Calu3 (cell line): ENCODE measurements at regions not wholly inside any gene's neighbourhood (a gene's known extent, or its start where the extent isn't known, plus 50 kb on each side); places are given as distances from the start of the nearest gene placed in this dataset.

ENCODE experiments used
- BruUV-seq: library from RNA; stranded (reverse); fragments of 400-500 nt; replicated peaks from 2 replicates; lab custom pipeline; 2021; lab: Mats Ljungman, UMichigan
- CTCF ChIA-PET: fragments of 300-600 bp; sonication (Branson Sonifier 250); formaldehyde crosslinking; loops from one replicate; lab custom pipeline; 2022; ENCODE audit warnings: antibody characterized with exemption; lab: Charles Lee
- DNase-seq: peaks from one replicate; pipeline ENCODE4 v3.0.0; 2022
- H3K27ac Mint-ChIP-seq: one replicate; pipeline ENCODE4 v1.8.0; 2022; ENCODE audit warnings: mixed read lengths; ENCODE audit not compliant: unreplicated experiment
- H3K27me3 Mint-ChIP-seq: one replicate; pipeline ENCODE4 v1.8.0; 2022; ENCODE audit warnings: mixed read lengths; ENCODE audit not compliant: unreplicated experiment
- H3K36me3 Mint-ChIP-seq: one replicate; pipeline ENCODE4 v1.8.0; 2022; ENCODE audit warnings: mild to moderate bottlenecking, moderate library complexity, mixed read lengths; ENCODE audit not compliant: insufficient read depth, unreplicated experiment
- H3K4me1 Mint-ChIP-seq: one replicate; pipeline ENCODE4 v1.8.0; 2022; ENCODE audit warnings: mild to moderate bottlenecking, low read depth, mixed read lengths; ENCODE audit not compliant: unreplicated experiment
- H3K4me3 Mint-ChIP-seq: one replicate; pipeline ENCODE4 v1.8.0; 2022; ENCODE audit warnings: mild to moderate bottlenecking, low read depth, moderate library complexity, mixed read lengths; ENCODE audit not compliant: unreplicated experiment
- H3K9me3 Mint-ChIP-seq: one replicate; pipeline ENCODE4 v1.8.0; 2022; ENCODE audit warnings: low read depth, mixed read lengths; ENCODE audit not compliant: unreplicated experiment
- intact Hi-C: fragments of 100-400 bp; cut with micrococcal nuclease; formaldehyde crosslinking; loops from one replicate; pipeline ENCODE4 v1.10.0; 2022; ENCODE audit not compliant: unreplicated experiment
- TF ChIP-seq, protein P1 (sequence below): fragments of 200-600 bp; IDR thresholded peaks from one replicate; pipeline ENCODE4 v1.8.0; 2022; ENCODE audit warnings: antibody characterized with exemption; ENCODE audit not compliant: unreplicated experiment

DNA sequence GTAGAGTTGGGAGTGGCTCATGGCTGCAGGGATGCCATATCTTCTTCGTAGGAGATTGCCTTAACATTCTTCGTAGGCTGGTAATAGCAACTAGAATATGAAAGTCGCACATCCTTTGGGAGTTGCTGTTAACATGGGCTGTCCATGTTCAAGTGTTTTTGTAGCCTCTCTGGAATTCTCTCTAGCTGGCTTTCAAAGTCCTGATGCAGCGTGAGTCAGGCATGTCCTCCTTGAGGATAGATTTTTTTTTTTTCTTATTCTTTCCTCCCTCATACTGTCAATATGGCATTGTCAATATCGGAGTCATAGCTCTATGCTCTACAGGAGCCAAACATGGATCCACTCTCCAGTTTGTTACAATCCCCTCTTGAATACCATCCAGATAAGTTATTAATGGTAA, 494.8 kb upstream of the WWC1 start:
- no peaks in the 10 kb centered on the region for H3K27me3 Mint-ChIP-seq
- CTCF ChIA-PET: no interaction called here
- H3K4me1 Mint-ChIP-seq: no peaks in the 10 kb centered on the region
- no peaks in the 10 kb centered on the region for H3K36me3 Mint-ChIP-seq
- no peak overlapping the region for H3K4me3 Mint-ChIP-seq
- TF ChIP-seq, protein P1, sequence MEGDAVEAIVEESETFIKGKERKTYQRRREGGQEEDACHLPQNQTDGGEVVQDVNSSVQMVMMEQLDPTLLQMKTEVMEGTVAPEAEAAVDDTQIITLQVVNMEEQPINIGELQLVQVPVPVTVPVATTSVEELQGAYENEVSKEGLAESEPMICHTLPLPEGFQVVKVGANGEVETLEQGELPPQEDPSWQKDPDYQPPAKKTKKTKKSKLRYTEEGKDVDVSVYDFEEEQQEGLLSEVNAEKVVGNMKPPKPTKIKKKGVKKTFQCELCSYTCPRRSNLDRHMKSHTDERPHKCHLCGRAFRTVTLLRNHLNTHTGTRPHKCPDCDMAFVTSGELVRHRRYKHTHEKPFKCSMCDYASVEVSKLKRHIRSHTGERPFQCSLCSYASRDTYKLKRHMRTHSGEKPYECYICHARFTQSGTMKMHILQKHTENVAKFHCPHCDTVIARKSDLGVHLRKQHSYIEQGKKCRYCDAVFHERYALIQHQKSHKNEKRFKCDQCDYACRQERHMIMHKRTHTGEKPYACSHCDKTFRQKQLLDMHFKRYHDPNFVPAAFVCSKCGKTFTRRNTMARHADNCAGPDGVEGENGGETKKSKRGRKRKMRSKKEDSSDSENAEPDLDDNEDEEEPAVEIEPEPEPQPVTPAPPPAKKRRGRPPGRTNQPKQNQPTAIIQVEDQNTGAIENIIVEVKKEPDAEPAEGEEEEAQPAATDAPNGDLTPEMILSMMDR: no peak
- no peaks in the 10 kb centered on the region for H3K9me3 Mint-ChIP-seq
- no peak overlapping the region for H3K27ac Mint-ChIP-seq
- no peak for DNase-seq
- BruUV-seq: no TSS peak
- intact Hi-C loops: no loop called here

DNA sequence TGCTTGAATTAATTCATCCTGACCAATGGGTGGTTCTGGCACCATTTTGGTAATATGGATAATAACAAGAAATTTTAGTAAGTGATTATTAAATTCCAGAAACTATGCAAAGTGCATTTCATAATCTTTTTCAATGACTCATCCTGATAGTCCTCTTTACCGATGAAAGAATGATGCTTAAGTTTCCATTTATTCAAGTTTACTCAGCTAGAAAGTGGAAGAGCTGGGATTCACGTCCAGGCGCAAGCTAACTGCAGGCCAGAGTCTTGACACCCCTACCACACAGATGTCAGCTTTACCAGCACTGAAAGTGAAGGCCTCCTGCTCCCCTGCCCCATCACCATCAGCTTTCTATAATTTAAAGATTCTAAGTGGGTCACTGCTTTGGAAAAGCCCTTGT, 493.5 kb upstream of the WWC1 start:
- Mint-ChIP-seq H3K4me1 (peaks cover 7% of the 10 kb centered on the region), H3K36me3 (no peaks in the 10 kb centered on the region), H3K4me3 (no peak overlapping the region), H3K27ac (no peak overlapping the region), H3K9me3 (no peaks in the 10 kb centered on the region), H3K27me3 (no peaks in the 10 kb centered on the region)
- DNase-seq: no peak
- CTCF ChIA-PET: no interaction called here
- intact Hi-C loops: no loop called here
- TF ChIP-seq, protein P1: no peak
- BruUV-seq: no TSS peak

DNA sequence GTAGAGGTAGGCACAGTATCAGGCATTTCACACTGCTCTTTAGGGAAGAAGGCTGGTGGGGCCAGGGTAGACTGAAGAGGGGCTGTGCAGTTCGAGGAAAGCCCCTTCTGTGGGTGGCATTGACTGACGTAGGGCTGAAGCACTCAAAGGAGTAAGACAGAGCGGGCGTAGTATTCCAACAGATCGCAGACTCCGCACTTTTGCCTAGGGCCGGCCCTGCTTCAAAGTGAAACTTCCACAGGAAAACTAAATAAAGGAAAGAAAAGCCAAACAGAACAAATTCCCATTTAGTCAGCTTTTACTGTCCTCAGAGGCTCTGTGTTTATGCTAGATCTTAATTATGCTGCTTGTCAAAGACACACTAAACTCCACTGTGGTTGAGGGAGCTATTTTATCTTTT, 493.0 kb upstream of the WWC1 start:
- TF ChIP-seq, protein P1: no peak

DNA sequence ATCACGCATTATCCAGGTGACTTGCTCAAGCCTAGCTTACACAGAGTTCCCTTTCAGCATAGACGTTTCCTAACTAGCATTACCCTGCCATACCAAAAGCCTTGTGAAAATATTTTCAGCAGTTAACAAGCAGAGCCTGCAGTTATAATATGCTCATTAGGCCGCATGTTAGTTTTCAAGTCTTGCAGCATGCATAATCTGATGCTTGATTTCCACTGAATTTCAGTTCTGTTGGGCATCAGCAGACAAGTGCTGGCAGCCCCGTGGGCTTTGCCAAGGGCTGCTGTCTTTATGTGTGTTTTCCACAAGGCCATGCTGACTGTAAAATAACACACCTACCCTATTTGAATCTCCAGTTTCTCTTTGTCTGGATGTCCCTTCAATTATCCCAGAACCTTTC, 491.0 kb upstream of the WWC1 start:
- BruUV-seq: no TSS peak
- Mint-ChIP-seq H3K27ac (no peak overlapping the region), H3K27me3 (no peaks in the 10 kb centered on the region), H3K36me3 (no peaks in the 10 kb centered on the region), H3K4me1 (peaks cover 8% of the 10 kb centered on the region), H3K4me3 (no peak overlapping the region), H3K9me3 (no peaks in the 10 kb centered on the region)
- TF ChIP-seq, protein P1: no peak
- intact Hi-C loops: no loop called here
- DNase-seq: no peak
- CTCF ChIA-PET: interaction anchor here (0.6 kb wide), 1 partner anchor 230 kb away, joined by 4 read pairs; no protein-coding TSS in a partner anchor

More for the DNA sequence above, 493.0 kb upstream of the WWC1 start:
- BruUV-seq: no TSS peak
- Mint-ChIP-seq H3K27me3 (no peaks in the 10 kb centered on the region), H3K4me1 (peaks cover 8% of the 10 kb centered on the region), H3K36me3 (no peaks in the 10 kb centered on the region), H3K4me3 (no peak overlapping the region), H3K27ac (no peak overlapping the region), H3K9me3 (no peaks in the 10 kb centered on the region)
- CTCF ChIA-PET: no interaction called here
- intact Hi-C loops: no loop called here
- no peak for DNase-seq

DNA sequence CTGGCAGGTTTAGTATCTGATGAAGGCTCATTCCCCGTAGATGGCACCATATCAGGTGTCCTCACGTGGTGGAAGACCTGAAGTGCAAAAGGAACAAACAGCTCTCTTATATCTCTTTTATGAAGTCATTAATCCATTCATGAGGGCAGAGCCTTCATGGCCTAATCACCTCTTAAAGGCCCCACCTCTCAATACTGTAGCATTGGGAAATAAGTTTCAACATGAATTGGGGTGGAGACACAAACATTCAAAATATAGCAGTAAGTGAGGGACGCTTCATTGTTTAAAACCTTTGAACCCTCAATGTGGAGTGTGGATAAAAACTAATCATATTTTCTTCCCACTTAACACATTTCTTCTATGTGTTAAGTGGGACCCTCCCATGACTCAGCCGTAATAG, 489.4 kb upstream of the WWC1 start:
- Mint-ChIP-seq H3K9me3 (no peaks in the 10 kb centered on the region), H3K4me1 (peaks cover 8% of the 10 kb centered on the region), H3K4me3 (no peak overlapping the region), H3K36me3 (no peaks in the 10 kb centered on the region), H3K27me3 (no peaks in the 10 kb centered on the region), H3K27ac (no peak overlapping the region)
- CTCF ChIA-PET: no interaction called here
- intact Hi-C loops: no loop called here
- no TSS peak for BruUV-seq
- DNase-seq: no peak
- TF ChIP-seq, protein P1: no peak
